ENCODE measurements at regions not wholly inside any gene's neighbourhood (a gene's known extent, or its start where the extent isn't known, plus 50 kb on each side); places are given as distances from the start of the nearest gene placed in this dataset.

DNA sequence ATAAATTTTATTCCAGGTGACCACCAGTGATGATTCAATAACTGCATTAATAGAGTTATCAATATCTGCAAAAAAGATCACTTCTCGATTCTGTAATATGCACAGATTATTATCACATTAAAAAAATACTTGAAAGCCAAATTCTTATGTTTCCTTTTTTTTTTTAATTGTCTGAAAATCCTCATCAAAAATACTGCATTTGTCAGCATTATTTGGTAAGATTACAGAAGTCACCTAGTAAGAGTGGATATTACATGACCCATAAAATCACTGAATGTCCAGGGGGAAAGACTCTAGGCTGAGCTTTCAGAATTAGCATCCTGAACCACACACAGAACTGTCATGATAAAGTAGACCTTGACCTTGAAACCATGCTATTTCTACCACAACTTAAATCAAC is 617.2 kb upstream of the CDH7 start:
- H3K4me3 ChIP-seq (ENCODE audit: low read depth in 1 of 2, low read length in 1 of 2), result no peak overlapping the region
- no peaks in the 10 kb centered on the region for H3K27me3 ChIP-seq
- no peaks in the 10 kb centered on the region for H3K4me1 ChIP-seq (ENCODE audit: control insufficient read depth in 1 of 2, insufficient read depth in 1 of 2, low read depth in 1 of 2, low read length in 1 of 2)
- no peaks in the 10 kb centered on the region for H3K9me3 ChIP-seq
- TF ChIP-seq, protein P1, sequence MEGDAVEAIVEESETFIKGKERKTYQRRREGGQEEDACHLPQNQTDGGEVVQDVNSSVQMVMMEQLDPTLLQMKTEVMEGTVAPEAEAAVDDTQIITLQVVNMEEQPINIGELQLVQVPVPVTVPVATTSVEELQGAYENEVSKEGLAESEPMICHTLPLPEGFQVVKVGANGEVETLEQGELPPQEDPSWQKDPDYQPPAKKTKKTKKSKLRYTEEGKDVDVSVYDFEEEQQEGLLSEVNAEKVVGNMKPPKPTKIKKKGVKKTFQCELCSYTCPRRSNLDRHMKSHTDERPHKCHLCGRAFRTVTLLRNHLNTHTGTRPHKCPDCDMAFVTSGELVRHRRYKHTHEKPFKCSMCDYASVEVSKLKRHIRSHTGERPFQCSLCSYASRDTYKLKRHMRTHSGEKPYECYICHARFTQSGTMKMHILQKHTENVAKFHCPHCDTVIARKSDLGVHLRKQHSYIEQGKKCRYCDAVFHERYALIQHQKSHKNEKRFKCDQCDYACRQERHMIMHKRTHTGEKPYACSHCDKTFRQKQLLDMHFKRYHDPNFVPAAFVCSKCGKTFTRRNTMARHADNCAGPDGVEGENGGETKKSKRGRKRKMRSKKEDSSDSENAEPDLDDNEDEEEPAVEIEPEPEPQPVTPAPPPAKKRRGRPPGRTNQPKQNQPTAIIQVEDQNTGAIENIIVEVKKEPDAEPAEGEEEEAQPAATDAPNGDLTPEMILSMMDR (IDR thresholded peaks at IDR 0.05), result no peak
- no peak overlapping the region for H3K27ac ChIP-seq
- no peaks in the 10 kb centered on the region for H3K36me3 ChIP-seq

- Histone ChIP-seq H3K9me3 (peaks cover 5% of the 10 kb centered on the region), H3K36me3 (no peaks in the 10 kb centered on the region), H3K27me3 (no peaks in the 10 kb centered on the region), H3K4me1 (ENCODE audit: control insufficient read depth in 1 of 2, insufficient read depth in 1 of 2, low read depth in 1 of 2, low read length in 1 of 2) (no peaks in the 10 kb centered on the region), H3K27ac (no peak overlapping the region), H3K4me3 (ENCODE audit: low read depth in 1 of 2, low read length in 1 of 2) (no peak overlapping the region)
- TF ChIP-seq, protein P1 (IDR thresholded peaks at IDR 0.05), result no peak
Measured at GRCh38 chr18:65124633-65125032, 626.2 kb upstream of the CDH7 start.

DNA sequence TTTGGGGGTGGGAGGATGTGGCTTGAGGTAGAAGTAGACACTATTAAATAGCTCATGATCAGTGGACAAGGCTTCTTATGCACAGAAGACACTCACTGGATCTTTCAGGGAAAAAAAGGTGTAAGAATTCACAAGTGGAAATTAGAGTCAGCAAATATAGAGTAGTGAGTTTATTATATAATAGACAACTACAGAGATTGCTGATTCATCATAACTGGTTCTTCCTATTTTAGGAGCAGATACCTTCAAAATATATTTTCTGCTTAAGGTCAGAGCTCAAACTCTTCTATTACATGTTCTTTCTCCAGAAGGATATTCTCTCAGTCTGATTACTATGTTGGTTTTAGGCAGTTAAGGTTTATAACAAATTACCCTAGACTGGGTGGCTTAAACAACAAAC is 646.9 kb upstream of the CDH7 start:
- Histone ChIP-seq H3K27ac (no peak overlapping the region), H3K36me3 (no peaks in the 10 kb centered on the region), H3K4me3 (ENCODE audit: low read depth in 1 of 2, low read length in 1 of 2) (no peak overlapping the region), H3K27me3 (no peaks in the 10 kb centered on the region), H3K4me1 (ENCODE audit: control insufficient read depth in 1 of 2, insufficient read depth in 1 of 2, low read depth in 1 of 2, low read length in 1 of 2) (no peaks in the 10 kb centered on the region), H3K9me3 (no peaks in the 10 kb centered on the region)
- TF ChIP-seq, protein P1 (IDR thresholded peaks at IDR 0.05), result no peak

GRCh38 chr18:65093346-65093745 is 657.5 kb upstream of the CDH7 start:
- Histone ChIP-seq H3K9me3 (no peaks in the 10 kb centered on the region), H3K36me3 (no peaks in the 10 kb centered on the region), H3K4me1 (ENCODE audit: control insufficient read depth in 1 of 2, insufficient read depth in 1 of 2, low read depth in 1 of 2, low read length in 1 of 2) (no peaks in the 10 kb centered on the region), H3K4me3 (ENCODE audit: low read depth in 1 of 2, low read length in 1 of 2) (no peak overlapping the region), H3K27me3 (no peaks in the 10 kb centered on the region), H3K27ac (no peak overlapping the region)
- TF ChIP-seq, protein P1 (IDR thresholded peaks at IDR 0.05), result no peak

- no peaks in the 10 kb centered on the region for H3K27me3 ChIP-seq
Measured at GRCh38 chr18:65091744-65092329, 659.0 kb upstream of the CDH7 start.

More at GRCh38 chr18:65091744-65092329, 659.0 kb upstream of the CDH7 start:
- Histone ChIP-seq H3K9me3 (no peaks in the 10 kb centered on the region), H3K4me1 (ENCODE audit: control insufficient read depth in 1 of 2, insufficient read depth in 1 of 2, low read depth in 1 of 2, low read length in 1 of 2) (no peaks in the 10 kb centered on the region), H3K4me3 (ENCODE audit: low read depth in 1 of 2, low read length in 1 of 2) (no peak overlapping the region), H3K27ac (no peak overlapping the region), H3K36me3 (no peaks in the 10 kb centered on the region)
- TF ChIP-seq, protein P1 (IDR thresholded peaks at IDR 0.05), result no peak
